GM19468 (cell line): ENCODE measurements at regions not wholly inside any gene's neighbourhood (a gene's known extent, or its start where the extent isn't known, plus 50 kb on each side); places are given as distances from the start of the nearest gene placed in this dataset.
"Not testable (repeated sequence)": the region's sequence is repeated elsewhere in the genome, so short reads cannot be mapped to it uniquely, and the experiment has no call there.

ENCODE experiments used
- ATAC-seq: cut with Tn5 transposase; IDR thresholded peaks from one replicate; pipeline ENCODE4 v1.9.1; 2021; ENCODE audit warnings: mild to moderate bottlenecking, moderate library complexity, moderate number of reproducible peaks; ENCODE audit not compliant: unreplicated experiment; ENCODE audit errors: extremely low read depth

- ATAC-seq, result no peak
Observed at GRCh38 chr1:14318830-14319229, 279.7 kb upstream of the KAZN start.

- no peak for ATAC-seq
Observed at GRCh38 chr1:14320518-14320917, 278.0 kb upstream of the KAZN start.

GRCh38 chr1:14320986-14321385 is 277.5 kb upstream of the KAZN start:
- ATAC-seq, result no peak

- ATAC-seq, result no peak
Observed at GRCh38 chr1:14321422-14321821, 277.1 kb upstream of the KAZN start.

GRCh38 chr1:14323568-14324247 is 274.8 kb upstream of the KAZN start:
- ATAC-seq, result no peak

GRCh38 chr1:14324248-14324630 is 274.2 kb upstream of the KAZN start:
- ATAC-seq, result no peak

GRCh38 chr1:14326857-14327256 is 271.6 kb upstream of the KAZN start:
- ATAC-seq, result no peak

GRCh38 chr1:14328685-14329084 is 269.8 kb upstream of the KAZN start:
- no peak for ATAC-seq

GRCh38 chr1:14332158-14332557 is 266.3 kb upstream of the KAZN start:
- no peak for ATAC-seq

- ATAC-seq, result no peak
Observed at GRCh38 chr1:14334336-14335176, 263.9 kb upstream of the KAZN start.

- no peak for ATAC-seq
Observed at GRCh38 chr1:14338509-14338908, 260.0 kb upstream of the KAZN start.

- ATAC-seq, result no peak
Observed at GRCh38 chr1:14339288-14339687, 259.2 kb upstream of the KAZN start.

- no peak for ATAC-seq
Observed at GRCh38 chr1:14340002-14340785, 258.3 kb upstream of the KAZN start.

GRCh38 chr1:14341147-14341546 is 257.3 kb upstream of the KAZN start:
- ATAC-seq, result no peak

GRCh38 chr1:14345946-14346550 is 252.4 kb upstream of the KAZN start:
- no peak for ATAC-seq

- no peak for ATAC-seq
Observed at GRCh38 chr1:14347186-14347585, 251.3 kb upstream of the KAZN start.

- ATAC-seq, result no peak
Observed at GRCh38 chr1:14347776-14348175, 250.7 kb upstream of the KAZN start.

GRCh38 chr1:14350197-14350596 is 248.3 kb upstream of the KAZN start:
- ATAC-seq, result no peak

GRCh38 chr1:14352897-14353296 is 245.6 kb upstream of the KAZN start:
- no peak for ATAC-seq

- ATAC-seq, result not testable (repeated sequence)
Observed at GRCh38 chr1:14361005-14361404, 237.5 kb upstream of the KAZN start.

GRCh38 chr1:14362331-14362730 is 236.2 kb upstream of the KAZN start:
- ATAC-seq, result no peak
